Caco-2 (cell line): ENCODE measurements at regions not wholly inside any gene's neighbourhood (a gene's known extent, or its start where the extent isn't known, plus 50 kb on each side); places are given as distances from the start of the nearest gene placed in this dataset.

Experiments used
- BruUV-seq: library from RNA; stranded (reverse); fragments of 400-500 nt; replicated peaks from 2 replicates; lab custom pipeline; 2021; lab: Mats Ljungman, UMichigan
- CTCF ChIA-PET: fragments of 300-600 bp; sonication (Branson Sonifier 250); formaldehyde crosslinking; loops from one replicate; lab custom pipeline; 2022; ENCODE audit warnings: antibody characterized with exemption; lab: Charles Lee
- POLR2A ChIA-PET: fragments of 300-600 bp; sonication (Branson Sonifier 250); formaldehyde crosslinking; loops from one replicate; lab custom pipeline; 2022; ENCODE audit warnings: antibody characterized with exemption; lab: Charles Lee
- DNase-seq, 2 experiments: peaks; one replicate each; pipeline versions ENCODE4 v3.0.0 to v3.0.0-alpha.2; 2020 to 2022
- H3K27me3 ChIP-seq: replicated peaks from 2 replicates; pipeline ENCODE4 v1.6.0; 2011; ENCODE audit warnings: low read length; ENCODE audit not compliant: control insufficient read depth, insufficient read depth
- H3K36me3 ChIP-seq: 2 replicates; pipeline ENCODE4 v1.5.1; 2011; ENCODE audit warnings: low read length; ENCODE audit not compliant: control insufficient read depth, insufficient read depth
- H3K4me1 ChIP-seq: fragments of 250-450 bp; sonication (Bioruptor Pico); 2 replicates; pipeline ENCODE4 v1.5.1; 2020; ENCODE audit warnings: mild to moderate bottlenecking
- H3K4me3 ChIP-seq: 2 replicates; pipeline ENCODE4 v1.5.1; 2011; ENCODE audit warnings: low read depth, mild to moderate bottlenecking, control low read depth, low read length
- H3K9me3 ChIP-seq: fragments of 250-450 bp; sonication (Bioruptor Pico); 2 replicates; pipeline ENCODE4 v1.5.1; 2020; ENCODE audit warnings: mild to moderate bottlenecking, moderate library complexity
- H3K27ac Mint-ChIP-seq: one replicate; pipeline ENCODE4 v1.8.0; 2022; ENCODE audit warnings: mixed read lengths; ENCODE audit not compliant: unreplicated experiment
- H3K27me3 Mint-ChIP-seq: one replicate; pipeline ENCODE4 v1.8.0; 2022; ENCODE audit warnings: mixed read lengths; ENCODE audit not compliant: insufficient read depth, unreplicated experiment
- H3K36me3 Mint-ChIP-seq: one replicate; pipeline ENCODE4 v1.8.0; 2022; ENCODE audit warnings: mild to moderate bottlenecking, mixed read lengths; ENCODE audit not compliant: insufficient read depth, unreplicated experiment
- H3K4me1 Mint-ChIP-seq: one replicate; pipeline ENCODE4 v1.8.0; 2022; ENCODE audit warnings: low read depth, mixed read lengths; ENCODE audit not compliant: unreplicated experiment
- H3K4me3 Mint-ChIP-seq: one replicate; pipeline ENCODE4 v1.8.0; 2022; ENCODE audit warnings: mild to moderate bottlenecking, moderate library complexity, mixed read lengths; ENCODE audit not compliant: unreplicated experiment
- H3K9me3 Mint-ChIP-seq: one replicate; pipeline ENCODE4 v1.8.0; 2022; ENCODE audit warnings: mixed read lengths; ENCODE audit not compliant: unreplicated experiment
- intact Hi-C: fragments of 100-400 bp; cut with micrococcal nuclease; formaldehyde crosslinking; loops from one replicate; pipeline ENCODE4 v1.10.0; 2022; ENCODE audit not compliant: unreplicated experiment
- TF ChIP-seq, protein P1 (sequence below), 2 experiments: fragments of 200-600 bp in 1 of 2; IDR thresholded peaks; 1 replicate in 1 of 2; 2 replicates in 1 of 2; pipeline versions ENCODE4 v1.5.1 to v1.8.0; 2011 to 2022; ENCODE audit warnings: antibody characterized with exemption in 1 of 2, control low read depth in 1 of 2, inconsistent platforms in 1 of 2, low read depth in 1 of 2, low read length in 1 of 2, mild to moderate bottlenecking in 1 of 2, moderate library complexity in 1 of 2; ENCODE audit not compliant: insufficient read depth in 1 of 2, severe bottlenecking in 1 of 2, unreplicated experiment in 1 of 2

DNA sequence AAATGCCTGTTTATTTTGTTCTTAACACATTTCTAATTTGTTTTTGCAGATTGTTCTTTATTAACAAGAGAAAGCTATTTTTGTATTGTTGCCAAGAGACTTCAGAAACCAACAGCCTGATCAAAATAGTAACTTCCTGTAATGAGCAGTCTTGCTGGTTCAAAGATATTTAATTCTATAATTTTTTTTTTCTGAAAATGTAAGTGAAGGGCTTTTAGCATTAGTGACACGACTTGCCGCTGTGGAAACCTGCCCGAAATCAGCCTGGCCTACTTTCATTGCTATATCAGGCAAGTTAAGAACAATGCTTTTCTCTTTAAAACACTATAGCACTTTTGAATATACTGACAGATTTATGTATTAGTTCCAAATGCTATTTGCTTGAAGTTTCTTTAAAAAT is 374.3 kb downstream of the EFNB2 start:
- Histone ChIP-seq H3K27me3 (no peaks in the 10 kb centered on the region), H3K36me3 (no peaks in the 10 kb centered on the region), H3K9me3 (no peaks in the 10 kb centered on the region), H3K4me1 (peaks cover 15% of the 10 kb centered on the region; the same call in 1 of the 2 replicates), H3K4me3 (no peak overlapping the region)
- Mint-ChIP-seq H3K4me1 (no peaks in the 10 kb centered on the region), H3K27ac (no peak overlapping the region), H3K4me3 (no peak overlapping the region), H3K36me3 (peaks cover 6% of the 10 kb centered on the region), H3K9me3 (no peaks in the 10 kb centered on the region), H3K27me3 (no peaks in the 10 kb centered on the region)
- DNase-seq, result no peak
- no TSS peak for BruUV-seq
- intact Hi-C loops, result no loop called here
- TF ChIP-seq, protein P1, sequence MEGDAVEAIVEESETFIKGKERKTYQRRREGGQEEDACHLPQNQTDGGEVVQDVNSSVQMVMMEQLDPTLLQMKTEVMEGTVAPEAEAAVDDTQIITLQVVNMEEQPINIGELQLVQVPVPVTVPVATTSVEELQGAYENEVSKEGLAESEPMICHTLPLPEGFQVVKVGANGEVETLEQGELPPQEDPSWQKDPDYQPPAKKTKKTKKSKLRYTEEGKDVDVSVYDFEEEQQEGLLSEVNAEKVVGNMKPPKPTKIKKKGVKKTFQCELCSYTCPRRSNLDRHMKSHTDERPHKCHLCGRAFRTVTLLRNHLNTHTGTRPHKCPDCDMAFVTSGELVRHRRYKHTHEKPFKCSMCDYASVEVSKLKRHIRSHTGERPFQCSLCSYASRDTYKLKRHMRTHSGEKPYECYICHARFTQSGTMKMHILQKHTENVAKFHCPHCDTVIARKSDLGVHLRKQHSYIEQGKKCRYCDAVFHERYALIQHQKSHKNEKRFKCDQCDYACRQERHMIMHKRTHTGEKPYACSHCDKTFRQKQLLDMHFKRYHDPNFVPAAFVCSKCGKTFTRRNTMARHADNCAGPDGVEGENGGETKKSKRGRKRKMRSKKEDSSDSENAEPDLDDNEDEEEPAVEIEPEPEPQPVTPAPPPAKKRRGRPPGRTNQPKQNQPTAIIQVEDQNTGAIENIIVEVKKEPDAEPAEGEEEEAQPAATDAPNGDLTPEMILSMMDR (IDR thresholded peaks at IDR 0.05; ENCODE audit: insufficient read depth in 1 of 2, low read depth in 1 of 2, low read length in 1 of 2, severe bottlenecking in 1 of 2, unreplicated experiment in 1 of 2), result no peak
- CTCF ChIA-PET, result no interaction called here
- POLR2A ChIA-PET, result no interaction called here

DNA sequence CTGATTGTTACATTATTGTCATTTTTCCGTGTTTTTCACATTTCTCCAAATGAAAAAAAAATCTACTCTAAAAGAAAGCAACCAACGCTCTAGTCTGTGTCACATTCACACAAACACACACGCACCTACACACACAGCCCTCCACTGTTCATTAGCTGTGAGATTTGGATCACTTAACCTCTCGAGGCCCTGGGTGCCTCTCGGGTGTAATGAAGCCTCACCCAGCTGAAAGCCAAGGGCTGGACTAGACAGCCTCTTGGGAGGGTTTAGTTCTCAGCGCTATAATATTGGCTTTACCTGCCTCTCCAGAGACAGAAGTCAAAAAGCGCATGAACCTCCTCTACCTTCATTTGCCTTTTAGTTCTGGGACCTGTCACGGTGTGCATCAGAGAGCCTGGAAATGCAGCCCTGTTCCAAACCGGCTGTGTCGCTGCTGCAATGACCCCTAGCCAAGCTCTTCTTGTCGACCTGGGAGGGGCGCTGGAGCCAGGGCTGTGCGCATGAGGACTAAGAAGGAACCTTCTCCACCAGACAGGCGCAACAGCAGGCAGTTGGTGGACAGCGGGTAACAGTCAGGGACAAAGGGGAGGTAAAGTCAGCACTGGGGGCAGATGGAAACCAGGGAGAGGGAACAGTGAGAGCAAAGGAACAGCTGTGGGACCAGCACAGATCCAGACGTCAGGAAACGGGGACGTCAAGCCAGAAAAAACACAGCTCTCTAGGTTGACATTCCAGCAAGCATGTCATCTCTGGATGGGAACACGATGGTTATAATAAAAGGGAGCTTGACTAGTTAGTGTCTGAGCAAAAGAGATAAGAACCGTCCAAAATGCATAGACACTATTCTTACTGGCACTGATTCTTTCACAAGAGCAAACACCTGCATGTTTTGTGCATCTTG is 375.9 kb downstream of the EFNB2 start:
- ChIA-PET POLR2A (interaction anchor here (0.6 kb wide), 1 partner anchor 75 kb away, joined by 7 read pairs; no protein-coding TSS in a partner anchor), CTCF (no interaction called here)
- Mint-ChIP-seq H3K27ac (no peak overlapping the region), H3K4me1 (no peaks in the 10 kb centered on the region), H3K4me3 (no peak overlapping the region), H3K9me3 (no peaks in the 10 kb centered on the region), H3K27me3 (no peaks in the 10 kb centered on the region), H3K36me3 (peaks cover 6% of the 10 kb centered on the region)
- Histone ChIP-seq H3K36me3 (no peaks in the 10 kb centered on the region), H3K27me3 (no peaks in the 10 kb centered on the region), H3K9me3 (no peaks in the 10 kb centered on the region), H3K4me1 (peaks cover 20% of the 10 kb centered on the region; the same call in 1 of the 2 replicates), H3K4me3 (no peak overlapping the region)
- DNase-seq, result no peak
- TF ChIP-seq, protein P1 (IDR thresholded peaks at IDR 0.05; ENCODE audit: insufficient read depth in 1 of 2, low read depth in 1 of 2, low read length in 1 of 2, severe bottlenecking in 1 of 2, unreplicated experiment in 1 of 2), result no peak
- no TSS peak for BruUV-seq
- intact Hi-C loops, result no loop called here

GRCh38 chr13:106156468-106156867 is 379.0 kb downstream of the EFNB2 start:
- DNase-seq, result no peak
- POLR2A ChIA-PET, result interaction anchor here (0.6 kb wide), 1 partner anchor 13 kb away, joined by 4 read pairs; no protein-coding TSS in a partner anchor
- no peaks in the 10 kb centered on the region for H3K27me3 ChIP-seq
- Mint-ChIP-seq H3K4me1 (peaks cover 19% of the 10 kb centered on the region), H3K4me3 (no peak overlapping the region), H3K9me3 (peaks cover 10% of the 10 kb centered on the region), H3K27ac (no peak overlapping the region), H3K36me3 (peaks cover 6% of the 10 kb centered on the region), H3K27me3 (no peaks in the 10 kb centered on the region)
- peaks cover 26% of the 10 kb centered on the region for H3K4me1 ChIP-seq
- CTCF ChIA-PET, result no interaction called here
- no peaks in the 10 kb centered on the region for H3K9me3 ChIP-seq
- intact Hi-C loops, result no loop called here
- H3K4me3 ChIP-seq, result no peak overlapping the region
- TF ChIP-seq, protein P1 (IDR thresholded peaks at IDR 0.05; ENCODE audit: insufficient read depth in 1 of 2, low read depth in 1 of 2, low read length in 1 of 2, severe bottlenecking in 1 of 2, unreplicated experiment in 1 of 2), result no peak
- H3K36me3 ChIP-seq, result no peaks in the 10 kb centered on the region
- no TSS peak for BruUV-seq
